SKM-1 treated with dmso at 0.1 percent for 144 hours (cell line): ENCODE measurements at regions not wholly inside any gene's neighbourhood (a gene's known extent, or its start where the extent isn't known, plus 50 kb on each side); places are given as distances from the start of the nearest gene placed in this dataset.
A peak's percentile ranks its signal among the peaks of the same experiment; 100 is the strongest.
"Not testable (repeated sequence)": the region's sequence is repeated elsewhere in the genome, so short reads cannot be mapped to it uniquely, and the experiment has no call there.

Source experiments
- DNase-seq: peaks from one replicate; lab custom pipeline; 2025; ENCODE audit not compliant: unreplicated experiment; lab: John Stamatoyannopoulos, UW

DNA sequence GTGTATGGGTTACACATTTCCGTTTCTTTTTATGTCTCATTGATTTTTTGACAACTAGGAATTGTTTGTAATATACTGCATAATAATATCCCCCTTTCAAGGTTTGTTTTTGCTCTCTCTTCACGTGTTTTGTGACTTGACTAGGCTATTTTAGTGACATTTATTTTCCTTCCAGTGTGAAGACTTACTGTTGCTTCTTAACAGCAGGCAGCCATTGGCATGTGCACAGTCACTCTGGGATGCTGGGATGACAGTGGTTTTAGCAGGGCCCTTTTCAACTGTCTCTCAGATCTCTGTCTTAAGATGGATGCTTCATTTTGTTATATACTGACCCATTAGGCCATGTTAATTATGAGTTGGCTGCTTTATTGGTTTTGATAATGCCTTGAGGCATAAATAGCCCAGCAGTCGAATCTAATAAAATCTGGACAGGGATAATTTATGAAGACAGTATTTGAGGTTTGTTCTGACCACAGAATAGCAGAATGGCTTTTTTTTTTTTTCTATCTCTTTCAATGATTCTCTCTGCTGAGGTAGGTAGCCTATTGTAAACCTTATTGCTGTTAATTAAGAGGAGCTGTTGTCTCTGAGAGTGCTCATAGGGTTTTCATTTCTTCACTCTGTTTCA, 536.0 kb downstream of the GABRG2 start:
- no peak for DNase-seq

DNA sequence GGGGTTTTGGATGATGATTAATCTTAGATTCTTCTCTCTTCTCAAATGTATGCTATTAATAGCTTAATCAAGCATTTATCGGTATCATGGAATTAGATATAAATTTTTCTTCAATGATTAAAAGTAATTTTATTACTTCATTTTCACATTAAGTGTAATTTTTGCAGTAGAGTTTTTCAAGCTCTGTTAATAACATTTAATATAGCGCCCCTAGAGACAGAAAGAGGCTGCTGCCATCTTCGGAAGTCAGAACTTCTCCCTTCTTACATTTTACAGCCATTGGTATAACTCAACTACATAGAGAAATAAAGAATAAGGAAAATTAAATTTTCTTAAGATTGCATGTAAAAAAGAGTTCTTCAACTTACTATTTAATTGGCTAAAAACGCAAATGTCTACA, 540.3 kb downstream of the GABRG2 start:
- DNase-seq = no peak

DNA sequence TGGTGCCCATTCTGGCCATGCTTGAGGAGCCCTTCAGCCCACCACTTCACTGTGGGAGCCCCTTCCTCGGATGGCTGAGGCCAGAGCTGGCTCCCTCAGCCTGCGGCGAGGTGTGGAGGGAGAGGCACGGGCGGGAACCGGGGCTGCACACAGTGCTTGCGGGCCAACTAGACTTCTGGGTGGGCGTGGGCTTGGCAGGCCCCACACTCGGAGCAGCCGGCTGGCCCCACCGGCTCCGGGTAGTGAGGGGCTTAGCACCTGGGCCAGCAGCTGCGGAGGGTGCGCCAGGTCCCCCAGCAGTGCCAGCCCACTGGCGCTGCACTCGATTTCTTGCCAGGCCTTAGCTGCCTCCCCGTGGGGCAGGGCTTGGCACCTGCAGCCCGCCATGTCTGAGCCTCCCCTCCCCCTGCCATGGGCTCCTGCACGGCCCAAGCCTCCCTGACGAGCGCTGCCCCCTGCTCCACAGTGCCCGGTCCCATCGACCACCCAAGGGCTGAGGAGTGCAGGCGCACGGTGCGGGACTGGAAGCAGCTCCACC, 554.2 kb downstream of the GABRG2 start:
- DNase-seq = not testable (repeated sequence)

DNA sequence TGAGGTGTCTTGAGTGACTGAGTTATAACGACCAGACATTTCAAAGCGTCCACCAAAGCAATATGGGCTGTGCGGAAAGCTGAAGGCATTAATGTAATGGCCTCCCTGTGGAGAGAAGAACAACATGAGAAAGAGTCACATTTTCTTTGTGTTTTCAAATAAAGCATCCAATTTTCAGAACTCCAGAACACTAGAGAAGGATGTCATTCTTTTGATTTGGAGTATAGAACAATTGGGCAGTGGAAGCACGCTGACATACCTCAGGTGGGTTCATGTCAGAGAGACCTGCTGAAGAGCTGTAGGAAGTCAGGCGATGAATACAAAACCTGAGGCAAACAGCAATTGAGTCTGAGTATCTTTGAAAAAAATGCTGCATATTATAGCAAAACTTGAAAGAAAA, 556.5 kb downstream of the GABRG2 start:
- no peak for DNase-seq

DNA sequence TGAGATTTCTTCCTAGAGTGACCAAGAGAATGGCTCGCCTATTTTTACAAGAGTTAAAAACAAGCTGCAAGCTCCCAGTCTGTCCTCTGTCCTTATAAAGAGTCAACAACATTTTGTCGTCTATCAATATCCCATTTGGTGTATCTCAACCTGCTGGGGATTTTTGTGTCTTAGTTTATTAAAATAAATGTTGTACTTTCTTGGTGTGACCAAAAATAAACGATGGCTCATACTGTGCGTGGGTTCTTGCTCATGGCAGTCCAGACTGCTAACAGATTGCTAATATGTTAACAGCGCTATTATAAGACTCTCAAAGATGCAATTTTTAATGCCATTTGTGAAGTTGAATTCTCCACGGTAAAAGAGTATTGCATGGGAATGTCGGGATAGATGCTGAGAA, 569.9 kb downstream of the GABRG2 start:
- no peak for DNase-seq

DNA sequence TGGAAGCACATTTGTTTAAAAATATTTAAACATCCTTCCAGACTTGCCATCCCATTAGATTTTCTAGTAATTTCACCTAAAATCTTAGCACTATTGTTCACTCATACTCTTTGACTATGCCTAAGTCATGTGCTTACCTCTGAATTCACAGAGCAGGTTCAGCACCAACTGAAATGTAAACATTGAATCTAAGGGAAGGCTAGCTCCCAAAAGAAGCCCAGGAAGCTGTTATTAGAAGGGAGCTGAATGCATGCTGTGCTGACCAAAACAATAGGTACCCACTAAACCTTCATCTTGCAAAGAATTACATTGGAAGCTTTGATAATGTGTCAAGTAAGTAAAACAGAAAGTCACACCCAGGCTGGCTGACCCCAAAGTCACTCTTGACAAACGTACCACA, 571.3 kb downstream of the GABRG2 start:
- no peak for DNase-seq

DNA sequence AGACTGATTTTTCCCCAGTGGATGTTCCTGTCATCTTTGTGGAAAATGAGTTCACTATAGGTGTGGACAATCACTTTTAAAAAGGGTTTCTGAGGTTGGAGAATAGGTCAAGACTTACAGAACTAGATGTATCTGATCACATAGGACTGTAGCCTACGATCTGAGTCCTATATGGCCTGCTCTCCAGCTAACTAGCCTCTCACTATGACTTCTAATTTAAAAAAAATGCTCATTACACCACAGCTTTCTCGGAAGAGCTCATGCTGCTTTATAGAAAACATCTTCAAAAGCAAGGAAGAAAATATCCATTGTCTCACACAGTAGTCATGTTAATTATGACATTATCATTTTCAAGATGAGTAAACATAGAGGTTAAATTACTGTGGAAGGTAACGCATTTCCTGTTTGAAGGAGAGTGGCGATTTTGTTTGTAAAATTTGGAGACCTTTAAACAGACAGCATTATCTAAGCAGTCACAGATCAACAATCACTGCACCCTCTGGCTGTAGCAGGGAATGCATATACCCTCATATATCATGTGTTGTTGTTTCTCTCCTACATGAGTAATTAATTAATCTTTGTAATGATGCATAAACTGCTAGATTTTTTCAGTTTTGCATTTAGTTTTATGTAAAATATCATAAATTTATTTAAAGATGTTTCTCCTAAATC, 573.7 kb downstream of the GABRG2 start:
- no peak for DNase-seq

DNA sequence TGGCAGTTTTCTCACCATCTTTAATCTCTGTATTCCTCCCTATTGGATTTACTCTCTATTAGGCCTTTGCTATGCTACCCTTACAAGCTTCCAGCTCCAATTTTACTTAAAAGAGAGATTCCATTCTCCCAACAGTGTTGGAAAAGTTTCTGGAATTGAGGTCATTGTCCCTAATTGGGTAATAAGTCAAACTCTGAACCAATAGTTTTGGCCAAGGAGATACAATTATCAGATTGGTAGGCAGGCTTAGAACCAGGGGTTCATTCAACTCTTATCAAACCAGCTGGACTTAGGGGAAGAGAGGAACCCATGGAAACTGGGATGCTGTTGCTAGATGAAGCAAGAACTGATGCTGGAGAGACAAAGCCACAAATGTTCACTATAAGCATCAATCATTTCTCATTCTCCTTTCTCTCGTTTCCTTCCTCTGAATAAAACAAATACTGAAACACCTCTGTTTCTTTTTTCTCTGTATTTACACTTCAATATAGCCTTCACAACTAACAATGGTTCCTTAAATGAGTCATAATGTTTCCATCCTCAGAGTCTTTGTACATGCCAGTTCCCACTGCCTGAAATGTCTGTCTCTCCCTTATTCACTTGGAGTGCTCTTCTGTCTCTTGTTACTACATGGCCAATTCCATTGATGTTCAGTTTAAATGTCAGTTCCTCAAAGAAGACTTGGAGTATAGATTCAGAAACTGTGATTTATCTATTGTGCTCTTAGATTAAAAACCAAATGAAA, 587.3 kb downstream of the GABRG2 start:
- DNase-seq = no peak

DNA sequence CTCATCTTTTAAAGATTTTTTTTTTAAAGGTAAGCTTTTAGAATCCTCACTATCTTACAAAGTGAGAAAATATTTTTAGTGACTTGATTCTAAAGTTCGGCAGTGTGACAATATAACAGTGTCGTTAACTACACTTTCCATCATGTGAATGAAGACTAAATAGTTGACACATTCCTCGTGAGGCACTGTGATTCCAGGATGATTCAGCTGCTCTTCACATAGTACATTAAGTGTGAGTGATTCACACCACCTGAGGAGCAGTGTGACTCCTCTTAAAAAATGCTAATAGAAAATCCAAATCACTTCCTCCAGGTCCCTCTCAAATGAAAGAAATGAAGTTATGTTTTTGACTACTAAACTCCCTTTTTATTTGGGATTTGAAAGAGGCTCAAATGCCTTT, 589.5 kb downstream of the GABRG2 start:
- DNase-seq = no peak

DNA sequence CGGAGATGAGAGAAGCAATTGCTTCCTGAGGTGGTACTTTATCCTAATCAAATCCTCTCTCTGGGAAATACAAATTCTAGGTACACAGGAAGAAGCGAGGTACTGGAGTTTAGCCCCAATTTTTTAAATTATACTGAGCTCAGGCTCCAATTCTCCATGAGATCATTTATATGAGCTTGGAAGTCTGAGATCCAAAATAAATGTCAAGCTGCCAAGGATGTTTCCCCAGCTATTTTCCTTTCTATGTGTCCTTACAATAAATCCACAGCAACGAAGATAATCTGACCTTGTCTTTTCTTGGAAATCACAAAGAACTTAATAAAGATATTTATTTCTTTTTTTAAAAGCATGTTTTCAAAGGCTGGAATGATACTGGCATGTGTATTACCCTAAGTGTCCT, 597.3 kb downstream of the GABRG2 start:
- DNase-seq = no peak

DNA sequence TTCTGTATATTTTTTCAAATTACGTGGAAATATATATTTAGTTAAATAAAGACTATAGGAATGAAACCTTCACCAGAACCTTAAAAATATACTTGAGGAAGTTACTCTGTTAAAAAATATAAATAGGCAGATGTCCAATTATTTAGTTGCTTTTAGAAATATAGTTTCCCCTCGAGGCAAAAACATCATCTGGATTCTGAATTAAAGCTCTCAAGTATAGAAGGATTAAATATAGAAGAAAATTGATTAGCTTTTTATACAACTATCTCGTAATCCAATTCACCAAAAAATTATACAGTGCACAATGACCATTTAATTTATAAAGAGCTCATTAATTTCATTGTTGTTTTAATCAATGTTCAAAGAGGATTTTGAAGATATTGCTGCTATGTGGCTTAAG, 601.4 kb downstream of the GABRG2 start:
- no peak for DNase-seq

DNA sequence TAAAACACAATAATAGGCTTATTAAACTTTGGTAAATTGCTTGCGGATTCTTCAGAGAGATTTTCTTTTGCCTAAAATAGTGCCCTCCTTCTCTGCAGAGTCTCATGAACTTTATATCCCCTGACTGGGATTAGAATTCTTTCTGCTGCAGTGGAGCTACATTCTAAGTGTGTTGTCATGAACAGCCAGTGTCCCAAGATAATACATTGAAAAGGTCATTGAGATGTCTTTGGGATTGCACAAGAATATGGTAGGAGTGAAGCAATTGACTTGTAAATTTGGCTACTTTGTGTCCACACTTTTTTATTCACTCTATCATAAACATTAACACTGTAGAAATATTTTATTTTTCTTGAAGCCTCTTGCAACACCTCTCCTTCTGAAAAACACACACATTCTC, 604.5 kb downstream of the GABRG2 start:
- DNase-seq = no peak

DNA sequence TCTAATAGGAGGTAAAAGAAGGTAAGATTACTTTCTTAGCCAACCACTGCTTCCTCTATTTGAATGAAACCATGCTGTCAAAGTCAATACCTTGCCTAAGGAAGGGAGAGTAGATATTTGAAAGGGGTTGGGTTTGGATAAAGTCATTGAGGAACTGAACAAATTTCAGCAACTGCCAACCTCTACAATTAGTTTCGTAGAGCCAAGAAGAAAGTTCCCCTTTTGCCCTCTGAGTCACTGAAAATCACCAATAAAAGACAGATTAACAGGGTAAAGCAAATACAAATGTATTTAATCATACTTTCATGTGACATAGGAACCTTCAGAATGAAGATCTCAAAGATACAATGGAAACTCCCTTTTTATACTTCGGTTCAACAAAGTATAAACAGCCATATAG, 615.7 kb downstream of the GABRG2 start:
- peak; percentile 78 for DNase-seq

DNA sequence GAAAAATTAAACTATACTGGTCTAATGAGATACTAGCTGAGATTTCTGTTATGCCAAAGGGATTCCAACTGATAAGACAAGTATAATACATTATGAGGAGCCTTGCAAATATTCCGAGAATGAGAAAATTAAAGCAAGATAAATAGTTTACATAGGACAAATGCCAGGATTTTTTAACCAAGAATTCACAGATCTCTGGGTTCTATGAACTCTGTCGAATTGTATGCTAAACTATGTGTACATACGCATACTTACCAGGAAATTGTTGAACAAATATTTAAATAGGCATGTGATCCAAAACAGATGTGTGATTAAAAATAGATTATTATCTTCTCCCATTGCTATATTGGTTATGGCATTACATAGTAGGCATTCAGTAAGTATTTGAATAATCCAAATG, 616.6 kb downstream of the GABRG2 start:
- DNase-seq = no peak

DNA sequence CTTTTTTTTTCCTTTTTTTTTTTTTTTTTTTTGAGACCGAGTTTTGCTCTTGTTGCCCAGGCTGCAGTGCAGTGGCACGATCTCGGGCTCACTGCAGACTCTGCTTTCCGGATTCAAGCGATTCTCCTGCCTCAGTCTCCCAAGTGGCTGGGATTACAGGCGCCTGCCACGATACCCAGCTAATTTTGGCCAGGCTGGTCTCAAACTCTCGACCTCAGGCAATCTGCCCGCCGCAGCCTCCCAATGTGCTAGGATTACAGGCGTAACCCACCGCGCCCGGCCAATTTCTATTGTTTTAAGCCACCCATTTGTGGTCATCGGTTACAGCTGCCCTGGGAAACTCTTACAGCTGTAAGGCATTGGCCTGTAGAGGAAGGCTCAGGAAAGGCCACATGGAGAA, 617.7 kb downstream of the GABRG2 start:
- DNase-seq = no peak

DNA sequence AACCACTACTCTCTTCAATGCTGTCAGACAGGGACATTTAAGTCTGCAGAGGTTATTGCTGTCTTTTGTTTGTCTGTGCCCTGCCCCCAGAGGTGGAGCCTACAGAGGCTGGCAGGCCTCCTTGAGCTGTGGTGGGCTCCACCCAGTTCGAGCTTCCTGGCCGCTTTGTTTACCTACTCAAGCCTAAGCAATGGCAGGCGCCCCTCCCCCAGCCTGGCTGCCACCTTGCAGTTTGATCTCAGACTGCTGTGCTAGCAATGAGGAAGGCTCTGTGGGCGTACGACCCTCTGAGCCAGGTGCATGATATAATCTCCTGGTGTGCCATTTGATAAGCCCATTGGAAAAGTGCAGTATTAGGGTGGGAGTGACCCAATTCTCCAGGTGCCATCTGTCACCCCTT, 628.7 kb downstream of the GABRG2 start:
- not testable (repeated sequence) for DNase-seq

DNA sequence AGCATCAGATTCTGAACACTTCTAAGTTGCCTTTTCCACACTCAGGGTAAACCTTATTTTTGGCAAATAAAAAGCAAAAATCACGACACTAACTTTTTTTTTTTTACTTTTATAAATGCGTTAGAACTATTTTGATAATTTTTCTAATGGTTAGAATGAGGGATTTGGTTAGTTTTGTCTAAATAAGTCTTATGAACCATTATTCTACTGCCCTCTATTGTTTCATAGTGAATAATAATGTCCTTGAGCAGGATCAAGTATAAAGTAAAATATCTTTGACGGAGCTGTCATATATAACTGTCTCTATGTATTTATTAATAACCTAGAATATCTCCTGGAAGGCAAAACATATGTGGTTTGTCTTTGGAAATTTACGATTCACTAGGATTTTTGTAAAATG, 631.8 kb downstream of the GABRG2 start:
- no peak for DNase-seq

DNA sequence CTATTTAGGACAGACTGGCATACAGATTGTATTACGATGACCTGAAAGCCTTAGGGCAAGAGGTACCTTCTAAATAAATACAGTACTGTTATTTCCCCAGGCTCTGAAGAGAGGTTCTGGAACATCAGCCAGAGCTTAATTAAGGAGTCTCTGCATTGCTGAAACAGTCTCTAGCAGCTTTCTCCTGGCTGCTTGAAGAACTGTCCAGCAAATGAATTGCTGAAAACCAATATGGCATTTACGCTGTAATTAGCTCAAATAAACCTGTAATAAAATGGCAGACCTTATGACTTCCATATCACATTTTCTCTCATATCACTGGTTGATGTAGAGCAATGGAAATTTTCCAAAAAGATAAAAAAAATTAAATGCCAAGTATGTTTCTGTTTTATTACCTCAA, 636.3 kb downstream of the GABRG2 start:
- DNase-seq = no peak

DNA sequence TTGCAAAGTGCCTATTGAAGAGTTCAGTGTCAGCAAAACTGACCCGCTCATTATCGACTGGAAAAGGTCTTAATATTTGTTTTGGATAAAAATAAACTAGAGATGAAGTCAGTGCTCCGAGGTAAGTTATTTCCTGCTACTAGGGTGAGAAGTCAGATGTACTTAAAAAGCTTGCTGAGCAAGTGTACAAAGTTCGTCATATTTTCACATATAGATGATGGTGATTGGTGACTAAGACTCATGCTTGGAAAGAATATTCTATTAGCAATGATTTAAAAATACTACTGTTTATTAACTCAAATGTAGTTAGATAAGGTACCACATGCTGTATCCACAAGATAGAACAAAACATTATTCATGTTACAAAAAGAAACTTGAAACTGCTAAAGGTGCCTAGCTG, 643.7 kb downstream of the GABRG2 start:
- DNase-seq = no peak

DNA sequence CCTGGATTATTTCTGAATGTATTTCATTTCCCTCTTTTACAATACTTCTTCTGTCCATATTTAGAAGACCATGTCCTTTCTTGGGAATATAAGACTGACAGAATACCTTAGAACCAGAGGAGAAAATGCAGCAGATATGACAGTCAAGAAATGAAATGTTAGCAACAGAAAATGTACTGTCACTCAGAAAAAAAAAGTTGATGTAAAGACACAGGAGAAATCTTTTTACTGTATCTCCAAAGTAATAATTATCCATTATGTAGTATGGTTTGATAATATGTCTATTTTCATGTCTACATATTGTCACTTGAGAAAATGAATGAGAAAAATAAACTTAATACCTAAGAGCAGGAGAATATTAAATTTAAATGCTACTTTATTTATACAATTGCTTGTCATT, 652.1 kb downstream of the GABRG2 start:
- no peak for DNase-seq

DNA sequence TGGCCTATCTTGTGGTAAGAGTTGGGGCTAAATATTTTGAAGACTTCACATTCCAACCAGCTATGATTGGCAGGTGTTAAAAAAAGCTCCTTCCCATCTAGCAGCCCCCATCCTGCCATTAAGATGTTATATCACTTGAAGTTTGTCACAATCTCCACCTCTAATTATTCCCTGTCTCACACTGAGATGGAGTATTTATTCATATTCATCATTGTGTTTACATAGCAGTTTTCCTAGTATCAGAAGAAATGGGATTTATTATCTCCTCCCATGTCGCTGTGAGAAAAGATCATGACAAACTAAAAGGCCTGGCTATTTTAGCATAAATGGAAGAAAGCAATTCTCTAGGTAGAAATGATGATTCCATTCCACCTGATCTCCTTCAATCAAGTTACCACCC, 653.6 kb downstream of the GABRG2 start:
- no peak for DNase-seq

DNA sequence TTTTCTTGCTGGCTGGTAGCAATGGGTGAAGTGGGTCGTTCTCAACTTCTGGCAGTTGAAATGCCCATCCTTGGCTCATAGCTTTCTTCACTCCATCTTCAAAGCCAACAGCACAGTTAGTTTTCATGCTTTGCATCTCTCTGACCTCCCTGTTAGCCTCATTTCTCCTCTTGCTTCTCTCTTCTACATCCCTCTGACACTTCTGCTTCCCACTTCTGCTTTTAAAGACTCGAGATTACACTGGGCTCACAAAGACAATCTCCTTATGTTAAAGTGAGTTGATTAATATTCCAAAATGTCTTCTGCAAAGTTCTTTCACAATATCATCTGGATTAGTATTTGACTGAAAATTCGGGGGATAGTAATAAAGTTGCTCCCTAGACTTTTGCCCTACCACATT, 684.8 kb upstream of the CCNG1 start:
- peak; percentile 1 for DNase-seq
